Stimulated activated CD8-positive, alpha-beta memory T cell treated with anti-CD3 and anti-CD28 coated beads, Interleukin-12 subunit alpha, Interleukin-12 subunit beta, amount 100 ng/mL, for 4 hours (primary cell): ENCODE measurements at regions not wholly inside any gene's neighbourhood (a gene's known extent, or its start where the extent isn't known, plus 50 kb on each side); places are given as distances from the start of the nearest gene placed in this dataset.
A peak's percentile ranks its signal among the peaks of the same experiment; 100 is the strongest.

ENCODE experiments used
- DNase-seq: peaks from one replicate; pipeline ENCODE4 v3.0.0-alpha.2; 2020; ENCODE audit warnings: low read depth

GRCh38 chr10:116792817-116793216, 50.5 kb upstream of the HSPA12A start:
- DNase-seq: no peak

GRCh38 chr10:116796469-116796868, 52.8 kb upstream of the ENO4 start:
- no peak for DNase-seq

- DNase-seq: peak; percentile 19
Observed at GRCh38 chr10:116796910-116797513, 52.3 kb upstream of the ENO4 start.

- DNase-seq: no peak
Observed at GRCh38 chr10:116798859-116799258, 50.4 kb upstream of the ENO4 start.
